ENCODE measurements at regions not wholly inside any gene's neighbourhood (a gene's known extent, or its start where the extent isn't known, plus 50 kb on each side); places are given as distances from the start of the nearest gene placed in this dataset.

- TF ChIP-seq POLR2A (IDR thresholded peaks at IDR 0.05; ENCODE audit: low read length) (no peak), GATA1 (IDR thresholded peaks at IDR 0.05; ENCODE audit: low read depth, low read length) (no peak)
Measured at GRCh38 chr7:116098175-116098574, 67.6 kb upstream of the TFEC start.
